ENCODE measurements at regions not wholly inside any gene's neighbourhood (a gene's known extent, or its start where the extent isn't known, plus 50 kb on each side); places are given as distances from the start of the nearest gene placed in this dataset.

GRCh38 chr2:125559186-125559585, 1096.8 kb upstream of the GYPC start:
- H3K4me3 ChIP-seq (ENCODE audit: low read depth, low read length): no peak overlapping the region
- TF ChIP-seq CTCF (IDR thresholded peaks at IDR 0.05; ENCODE audit: insufficient read depth, low read depth, low read length, missing control alignments): no peak

GRCh38 chr2:125560855-125561254, 1095.1 kb upstream of the GYPC start:
- no peak for DNase-seq (ENCODE audit: low read depth)
- TF ChIP-seq CTCF (IDR thresholded peaks at IDR 0.05; ENCODE audit: insufficient read depth, low read depth, low read length, missing control alignments): no peak
- no peak overlapping the region for H3K4me3 ChIP-seq (ENCODE audit: low read depth, low read length)

More at GRCh38 chr2:125559186-125559585, 1096.8 kb upstream of the GYPC start:
- peak; percentile 64 for DNase-seq (ENCODE audit: low read depth)

GRCh38 chr2:125561302-125561701, 1094.7 kb upstream of the GYPC start:
- TF ChIP-seq CTCF (IDR thresholded peaks at IDR 0.05; ENCODE audit: insufficient read depth, low read depth, low read length, missing control alignments): no peak
- no peak for DNase-seq (ENCODE audit: low read depth)
- H3K4me3 ChIP-seq (ENCODE audit: low read depth, low read length): no peak overlapping the region

- no peak for DNase-seq (ENCODE audit: low read depth)
- no peak for TF ChIP-seq CTCF (IDR thresholded peaks at IDR 0.05; ENCODE audit: insufficient read depth, low read depth, low read length, missing control alignments)
- H3K4me3 ChIP-seq (ENCODE audit: low read depth, low read length): no peak overlapping the region
Observed at GRCh38 chr2:125562924-125563323, 1093.0 kb upstream of the GYPC start.

GRCh38 chr2:125564471-125564870, 1091.5 kb upstream of the GYPC start:
- H3K4me3 ChIP-seq (ENCODE audit: low read depth, low read length): no peak overlapping the region
- TF ChIP-seq CTCF (IDR thresholded peaks at IDR 0.05; ENCODE audit: insufficient read depth, low read depth, low read length, missing control alignments): no peak
- DNase-seq (ENCODE audit: low read depth): no peak

- H3K4me3 ChIP-seq (ENCODE audit: low read depth, low read length): no peak overlapping the region
- no peak for TF ChIP-seq CTCF (IDR thresholded peaks at IDR 0.05; ENCODE audit: insufficient read depth, low read depth, low read length, missing control alignments)
- DNase-seq (ENCODE audit: low read depth): no peak
Observed at GRCh38 chr2:125566422-125566821, 1089.5 kb upstream of the GYPC start.

- no peak overlapping the region for H3K4me3 ChIP-seq (ENCODE audit: low read depth, low read length)
- DNase-seq (ENCODE audit: low read depth): no peak
- no peak for TF ChIP-seq CTCF (IDR thresholded peaks at IDR 0.05; ENCODE audit: insufficient read depth, low read depth, low read length, missing control alignments)
Observed at GRCh38 chr2:125567100-125567499, 1088.9 kb upstream of the GYPC start.

All from GM12865 (cell line).